GM06990 (cell line): ENCODE measurements at regions not wholly inside any gene's neighbourhood (a gene's known extent, or its start where the extent isn't known, plus 50 kb on each side); places are given as distances from the start of the nearest gene placed in this dataset.

Experiments
- DNase-seq: peaks from one replicate; pipeline ENCODE4 v3.0.0-alpha.2; 2011; ENCODE audit not compliant: insufficient read length; ENCODE audit errors: extremely low read depth
- H3K27me3 ChIP-seq: replicated peaks from 2 replicates; pipeline ENCODE4 v1.6.0; 2011; ENCODE audit warnings: low read length; ENCODE audit not compliant: control insufficient read depth, insufficient read depth
- H3K36me3 ChIP-seq: 2 replicates; pipeline ENCODE4 v1.5.1; 2011; ENCODE audit warnings: low read length; ENCODE audit not compliant: control insufficient read depth, insufficient read depth
- H3K4me3 ChIP-seq: replicated peaks from 2 replicates; pipeline ENCODE4 v1.5.1; 2011; ENCODE audit warnings: low read depth, mild to moderate bottlenecking, control low read depth, low read length
- CTCF ChIP-seq: IDR thresholded peaks from 2 replicates; pipeline ENCODE4 v1.5.1; 2011; ENCODE audit warnings: low read length, control low read depth, mild to moderate bottlenecking, inconsistent platforms; ENCODE audit not compliant: insufficient read depth, poor library complexity, severe bottlenecking

- no peaks in the 10 kb centered on the region for H3K27me3 ChIP-seq
- no peak overlapping the region for H3K4me3 ChIP-seq
- no peak for DNase-seq
- TF ChIP-seq CTCF: no peak
- no peaks in the 10 kb centered on the region for H3K36me3 ChIP-seq
Measured at GRCh38 chr6:22466665-22467245, 102.6 kb upstream of the HDGFL1 start.

- Histone ChIP-seq H3K4me3 (no peak overlapping the region), H3K36me3 (no peaks in the 10 kb centered on the region), H3K27me3 (no peaks in the 10 kb centered on the region)
- TF ChIP-seq CTCF: no peak
- no peak for DNase-seq
Measured at GRCh38 chr6:22467645-22468044, 101.7 kb upstream of the HDGFL1 start.

- no peak for TF ChIP-seq CTCF
- no peaks in the 10 kb centered on the region for H3K36me3 ChIP-seq
- no peak for DNase-seq
Measured at GRCh38 chr6:22468256-22468965, 101.0 kb upstream of the HDGFL1 start.

GRCh38 chr6:22470454-22471131, 98.8 kb upstream of the HDGFL1 start:
- DNase-seq: peak; percentile 29
- Histone ChIP-seq H3K27me3 (no peaks in the 10 kb centered on the region), H3K4me3 (no peak overlapping the region), H3K36me3 (no peaks in the 10 kb centered on the region)
- TF ChIP-seq CTCF: no peak

More at GRCh38 chr6:22468256-22468965, 101.0 kb upstream of the HDGFL1 start:
- no peak overlapping the region for H3K4me3 ChIP-seq
- H3K27me3 ChIP-seq: no peaks in the 10 kb centered on the region

GRCh38 chr6:22471132-22471690, 98.2 kb upstream of the HDGFL1 start:
- Histone ChIP-seq H3K4me3 (no peak overlapping the region), H3K36me3 (no peaks in the 10 kb centered on the region), H3K27me3 (no peaks in the 10 kb centered on the region)
- TF ChIP-seq CTCF: no peak
- DNase-seq: no peak
